ENCODE measurements at regions not wholly inside any gene's neighbourhood (a gene's known extent, or its start where the extent isn't known, plus 50 kb on each side); places are given as distances from the start of the nearest gene placed in this dataset.

DNA sequence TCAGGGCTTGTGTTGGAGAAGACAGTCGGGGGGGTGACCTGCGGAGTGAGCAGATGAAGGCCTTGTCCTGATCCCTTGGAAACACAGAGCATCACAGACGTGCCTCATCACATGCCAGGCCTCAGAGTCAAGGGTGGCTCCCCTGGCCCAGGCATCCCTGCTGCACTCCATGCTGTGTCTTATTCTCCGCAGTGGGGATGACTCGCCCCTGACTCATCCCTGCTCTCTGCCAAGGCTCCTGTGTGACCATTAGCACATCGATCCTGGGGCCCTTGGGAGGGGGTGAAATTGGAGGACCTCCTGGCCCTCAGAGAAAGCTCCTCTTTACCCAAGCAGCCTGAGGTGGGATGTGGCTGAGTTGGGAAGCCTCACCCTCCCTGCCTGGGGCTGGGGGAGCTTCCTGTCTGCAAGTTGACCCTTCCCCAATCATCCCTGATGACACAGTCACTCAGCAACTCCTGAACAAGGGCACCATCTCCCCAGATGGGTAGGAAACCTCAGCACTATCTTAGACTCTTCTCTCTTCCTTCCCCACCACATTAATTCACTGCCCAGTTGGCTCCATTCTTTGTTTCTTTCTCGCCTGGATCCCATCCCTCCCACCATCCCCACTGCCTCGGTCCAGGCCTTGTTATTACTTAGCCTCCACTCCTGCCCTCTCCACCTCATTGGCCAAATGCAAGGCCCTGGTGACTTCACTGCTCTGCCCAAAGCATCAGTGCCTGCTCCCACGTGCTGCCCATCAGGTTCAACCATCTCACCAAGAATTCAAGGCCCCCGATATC lies 74.6 kb downstream of the CAMK2N1 start (continued):
- TF ChIP-seq TAF1 (IDR thresholded peaks at IDR 0.05; ENCODE audit: borderline replicate concordance, low read depth, low read length): no peak
- TF ChIP-seq ELF1 (IDR thresholded peaks at IDR 0.05): no peak
- no peak for TF ChIP-seq SIN3A (IDR thresholded peaks at IDR 0.05; ENCODE audit: borderline replicate concordance, low read depth, low read length)
- no peak for TF ChIP-seq CHD2 (IDR thresholded peaks at IDR 0.05; ENCODE audit: low read length, partially characterized antibody)
- TF ChIP-seq YY1 (IDR thresholded peaks at IDR 0.05; ENCODE audit: low read depth): no peak
- TF ChIP-seq, protein P1, sequence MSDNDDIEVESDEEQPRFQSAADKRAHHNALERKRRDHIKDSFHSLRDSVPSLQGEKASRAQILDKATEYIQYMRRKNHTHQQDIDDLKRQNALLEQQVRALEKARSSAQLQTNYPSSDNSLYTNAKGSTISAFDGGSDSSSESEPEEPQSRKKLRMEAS (IDR thresholded peaks at IDR 0.05; ENCODE audit: low read depth): peak; percentile 78
- peak; percentile 74; the same call in 1 of the 2 replicates for TF ChIP-seq RXRA (IDR thresholded peaks at IDR 0.05; ENCODE audit: borderline replicate concordance, low read depth)
- TF ChIP-seq JUND (IDR thresholded peaks at IDR 0.05): peak; percentile 96
- TF ChIP-seq, protein P2, sequence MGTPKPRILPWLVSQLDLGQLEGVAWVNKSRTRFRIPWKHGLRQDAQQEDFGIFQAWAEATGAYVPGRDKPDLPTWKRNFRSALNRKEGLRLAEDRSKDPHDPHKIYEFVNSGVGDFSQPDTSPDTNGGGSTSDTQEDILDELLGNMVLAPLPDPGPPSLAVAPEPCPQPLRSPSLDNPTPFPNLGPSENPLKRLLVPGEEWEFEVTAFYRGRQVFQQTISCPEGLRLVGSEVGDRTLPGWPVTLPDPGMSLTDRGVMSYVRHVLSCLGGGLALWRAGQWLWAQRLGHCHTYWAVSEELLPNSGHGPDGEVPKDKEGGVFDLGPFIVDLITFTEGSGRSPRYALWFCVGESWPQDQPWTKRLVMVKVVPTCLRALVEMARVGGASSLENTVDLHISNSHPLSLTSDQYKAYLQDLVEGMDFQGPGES (IDR thresholded peaks at IDR 0.05; ENCODE audit: low read depth, low read length): no peak
- peak; percentile 93 for TF ChIP-seq NFIC (IDR thresholded peaks at IDR 0.05; ENCODE audit: borderline replicate concordance)
- no peak for TF ChIP-seq MEF2A (IDR thresholded peaks at IDR 0.05; ENCODE audit: borderline replicate concordance, low read depth)
- peak; percentile 88 for TF ChIP-seq TCF12 (IDR thresholded peaks at IDR 0.05)

DNA sequence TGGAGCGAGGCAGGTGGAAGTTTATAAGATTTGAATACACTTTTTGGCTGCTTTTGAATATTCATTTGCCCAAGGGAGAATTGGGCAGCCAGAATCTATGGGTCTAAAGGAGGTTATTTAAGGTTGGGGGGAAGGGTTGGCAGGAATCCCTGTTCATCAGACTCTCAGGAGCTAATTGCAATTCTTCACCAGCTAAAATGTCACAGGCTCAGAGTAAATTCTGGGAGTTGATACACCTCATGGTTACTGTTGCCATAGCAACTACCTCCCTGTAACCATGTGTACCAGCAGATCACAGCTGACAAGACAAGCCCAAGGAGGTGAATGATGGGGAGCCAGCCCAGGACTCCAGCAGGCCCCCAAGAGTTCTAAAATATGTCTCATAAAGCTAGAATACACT lies 75.5 kb downstream of the CAMK2N1 start:
- Histone ChIP-seq H3K4me1 (ENCODE audit: control insufficient read depth in 1 of 2, insufficient read depth in 2 of 2, low read depth in 1 of 2, low read length in 1 of 2) (peaks cover 8 to 18% of the 10 kb centered on the region in 2 experiments; a peak in 3 of 4 replicates), H3K79me2 (ENCODE audit: insufficient read depth) (no peaks in the 10 kb centered on the region), H3F3A (replicated peaks; ENCODE audit: insufficient read depth) (no peaks in the 10 kb centered on the region), H3K27me3 (ENCODE audit: insufficient read depth) (no peaks in the 10 kb centered on the region), H3K36me3 (replicated peaks in 1 of 2; ENCODE audit: control insufficient read depth in 1 of 2, insufficient read depth in 2 of 2, low read length in 1 of 2) (no peaks in the 10 kb centered on the region), H3K9ac (peak overlapping the region; percentile 26), H3K27ac (ENCODE audit: low read depth in 2 of 2, low read length in 1 of 2) (peak overlapping the region in 1 of 2 experiments; percentile 65; a peak in 2 of 4 replicates), H3K9me2 (no peaks in the 10 kb centered on the region), H3K4me2 (peak overlapping the region; percentile 34; the same call in 1 of the 2 replicates), H3K9me3 (no peaks in the 10 kb centered on the region), H3K4me3 (ENCODE audit: low read depth in 2 of 2, low read length in 1 of 2) (no peak overlapping the region), H4K20me1 (ENCODE audit: insufficient read depth) (no peaks in the 10 kb centered on the region), H2AFZ (ENCODE audit: low read depth) (no peak overlapping the region)
- POLR2A ChIA-PET: no interaction called here
- DNase-seq: peak; percentile 38
- CTCF ChIA-PET: interaction anchor here (0.8 to 1.8 kb wide), 6 partner anchors 10 to 196 kb away, joined by 3 to 6 read pairs (median 3); no protein-coding TSS in a partner anchor
- WGBS (ENCODE audit: low lambda C conversion rate): 93% methylated on average over 1 of the region's 1 CpG
- TF ChIP-seq SMC3 (IDR thresholded peaks at IDR 0.05; ENCODE audit: low read depth, low read length): no peak
- no peak for TF ChIP-seq NRF1 (IDR thresholded peaks at IDR 0.05; ENCODE audit: low read depth, low read length)
- TF ChIP-seq GABPA (IDR thresholded peaks at IDR 0.05; ENCODE audit: low read depth): no peak
- TF ChIP-seq FOSL2 (IDR thresholded peaks at IDR 0.05; ENCODE audit: borderline replicate concordance, low read depth): no peak
- no peak for TF ChIP-seq POLR2AphosphoS5 (IDR thresholded peaks at IDR 0.05; ENCODE audit: low read depth, low read length)
- TF ChIP-seq, protein P1 (IDR thresholded peaks at IDR 0.05; ENCODE audit: low read depth): no peak
- no peak for TF ChIP-seq RAD21 (IDR thresholded peaks at IDR 0.05; ENCODE audit: low read length)
- no peak for TF ChIP-seq SIN3A (IDR thresholded peaks at IDR 0.05; ENCODE audit: borderline replicate concordance, low read depth, low read length)
- no peak for TF ChIP-seq TEAD4 (IDR thresholded peaks at IDR 0.05; ENCODE audit: borderline replicate concordance, insufficient read depth)
- no peak for TF ChIP-seq RFX5 (IDR thresholded peaks at IDR 0.05; ENCODE audit: low read length)
- no peak for TF ChIP-seq TAF1 (IDR thresholded peaks at IDR 0.05; ENCODE audit: borderline replicate concordance, low read depth, low read length)
- TF ChIP-seq CHD2 (IDR thresholded peaks at IDR 0.05; ENCODE audit: low read length, partially characterized antibody): no peak
- TF ChIP-seq RXRA (IDR thresholded peaks at IDR 0.05; ENCODE audit: borderline replicate concordance, low read depth): no peak
- TF ChIP-seq, protein P3, sequence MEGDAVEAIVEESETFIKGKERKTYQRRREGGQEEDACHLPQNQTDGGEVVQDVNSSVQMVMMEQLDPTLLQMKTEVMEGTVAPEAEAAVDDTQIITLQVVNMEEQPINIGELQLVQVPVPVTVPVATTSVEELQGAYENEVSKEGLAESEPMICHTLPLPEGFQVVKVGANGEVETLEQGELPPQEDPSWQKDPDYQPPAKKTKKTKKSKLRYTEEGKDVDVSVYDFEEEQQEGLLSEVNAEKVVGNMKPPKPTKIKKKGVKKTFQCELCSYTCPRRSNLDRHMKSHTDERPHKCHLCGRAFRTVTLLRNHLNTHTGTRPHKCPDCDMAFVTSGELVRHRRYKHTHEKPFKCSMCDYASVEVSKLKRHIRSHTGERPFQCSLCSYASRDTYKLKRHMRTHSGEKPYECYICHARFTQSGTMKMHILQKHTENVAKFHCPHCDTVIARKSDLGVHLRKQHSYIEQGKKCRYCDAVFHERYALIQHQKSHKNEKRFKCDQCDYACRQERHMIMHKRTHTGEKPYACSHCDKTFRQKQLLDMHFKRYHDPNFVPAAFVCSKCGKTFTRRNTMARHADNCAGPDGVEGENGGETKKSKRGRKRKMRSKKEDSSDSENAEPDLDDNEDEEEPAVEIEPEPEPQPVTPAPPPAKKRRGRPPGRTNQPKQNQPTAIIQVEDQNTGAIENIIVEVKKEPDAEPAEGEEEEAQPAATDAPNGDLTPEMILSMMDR (IDR thresholded peaks at IDR 0.05): no peak
- TF ChIP-seq, protein P4, sequence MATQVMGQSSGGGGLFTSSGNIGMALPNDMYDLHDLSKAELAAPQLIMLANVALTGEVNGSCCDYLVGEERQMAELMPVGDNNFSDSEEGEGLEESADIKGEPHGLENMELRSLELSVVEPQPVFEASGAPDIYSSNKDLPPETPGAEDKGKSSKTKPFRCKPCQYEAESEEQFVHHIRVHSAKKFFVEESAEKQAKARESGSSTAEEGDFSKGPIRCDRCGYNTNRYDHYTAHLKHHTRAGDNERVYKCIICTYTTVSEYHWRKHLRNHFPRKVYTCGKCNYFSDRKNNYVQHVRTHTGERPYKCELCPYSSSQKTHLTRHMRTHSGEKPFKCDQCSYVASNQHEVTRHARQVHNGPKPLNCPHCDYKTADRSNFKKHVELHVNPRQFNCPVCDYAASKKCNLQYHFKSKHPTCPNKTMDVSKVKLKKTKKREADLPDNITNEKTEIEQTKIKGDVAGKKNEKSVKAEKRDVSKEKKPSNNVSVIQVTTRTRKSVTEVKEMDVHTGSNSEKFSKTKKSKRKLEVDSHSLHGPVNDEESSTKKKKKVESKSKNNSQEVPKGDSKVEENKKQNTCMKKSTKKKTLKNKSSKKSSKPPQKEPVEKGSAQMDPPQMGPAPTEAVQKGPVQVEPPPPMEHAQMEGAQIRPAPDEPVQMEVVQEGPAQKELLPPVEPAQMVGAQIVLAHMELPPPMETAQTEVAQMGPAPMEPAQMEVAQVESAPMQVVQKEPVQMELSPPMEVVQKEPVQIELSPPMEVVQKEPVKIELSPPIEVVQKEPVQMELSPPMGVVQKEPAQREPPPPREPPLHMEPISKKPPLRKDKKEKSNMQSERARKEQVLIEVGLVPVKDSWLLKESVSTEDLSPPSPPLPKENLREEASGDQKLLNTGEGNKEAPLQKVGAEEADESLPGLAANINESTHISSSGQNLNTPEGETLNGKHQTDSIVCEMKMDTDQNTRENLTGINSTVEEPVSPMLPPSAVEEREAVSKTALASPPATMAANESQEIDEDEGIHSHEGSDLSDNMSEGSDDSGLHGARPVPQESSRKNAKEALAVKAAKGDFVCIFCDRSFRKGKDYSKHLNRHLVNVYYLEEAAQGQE (IDR thresholded peaks at IDR 0.05; ENCODE audit: low read depth, low read length): no peak
- no peak for TF ChIP-seq FOXM1 (IDR thresholded peaks at IDR 0.05; ENCODE audit: low read depth)
